B cell (primary cell): ENCODE measurements at regions not wholly inside any gene's neighbourhood (a gene's known extent, or its start where the extent isn't known, plus 50 kb on each side); places are given as distances from the start of the nearest gene placed in this dataset.

ENCODE experiments used
- ATAC-seq: fragments of 200-7000 bp; cut with Tn5 transposase; one replicate; pipeline ENCODE4 v1.10.0; 2021; ENCODE audit warnings: low read depth, mild to moderate bottlenecking, moderate number of reproducible peaks, moderate library complexity
- CTCF ChIA-PET: fragments of 350-600 bp; sonication (Branson Sonifier 250); formaldehyde crosslinking; loops from one replicate; lab custom pipeline; 2021; ENCODE audit warnings: antibody characterized with exemption, inconsistent platforms; lab: Charles Lee
- POLR2A ChIA-PET: fragments of 350-600 bp; sonication (Branson Sonifier 250); formaldehyde crosslinking; loops from one replicate; lab custom pipeline; 2021; ENCODE audit warnings: antibody characterized with exemption; lab: Charles Lee
- DNase-seq: peaks from one replicate; pipeline ENCODE4 v3.0.0; 2013
- H2AFZ ChIP-seq: 2 replicates; pipeline ENCODE4 v1.6.1; 2012; ENCODE audit warnings: mild to moderate bottlenecking, low read depth, low read length; ENCODE audit not compliant: insufficient read depth, poor library complexity, severe bottlenecking
- H3K27ac ChIP-seq, 2 donors: 1 replicate in 1 of 2; 2 replicates in 1 of 2; pipeline ENCODE4 v1.5.1; 2012 to 2013; ENCODE audit warnings: low read length in 2 of 2, mild to moderate bottlenecking in 2 of 2, moderate library complexity in 1 of 2
- H3K27me3 ChIP-seq, 4 experiments: fragments of 200-600 bp in 1 of 4; sonication (generic) in 1 of 4; replicated peaks in 1 of 4; 1 replicate in 2 of 4; 2 replicates in 2 of 4; pipeline versions ENCODE4 v1.6.1 to v1.7.0; 2013 to 2016; ENCODE audit warnings: low read length in 3 of 4, mild to moderate bottlenecking in 2 of 4, mixed read lengths in 1 of 4, moderate library complexity in 1 of 4; ENCODE audit not compliant: insufficient read depth in 4 of 4, control insufficient read depth in 3 of 4; ENCODE audit errors: control extremely low read depth in 1 of 4
- H3K36me3 ChIP-seq, 2 experiments: replicated peaks in 1 of 2; 1 replicate in 1 of 2; 2 replicates in 1 of 2; pipeline versions ENCODE4 v1.6.1 to v1.7.1; 2013; ENCODE audit warnings: low read length in 1 of 2; ENCODE audit not compliant: insufficient read depth in 2 of 2, control insufficient read depth in 1 of 2; ENCODE audit errors: control extremely low read depth in 1 of 2, extremely low read depth in 1 of 2
- H3K4me1 ChIP-seq, 2 donors: fragments of 200-600 bp in 1 of 2; sonication (generic) in 1 of 2; 1 replicate in 1 of 2; 2 replicates in 1 of 2; pipeline versions ENCODE4 v1.5.1 to v1.6.1; 2013 to 2017; ENCODE audit warnings: low read length in 2 of 2; ENCODE audit not compliant: control insufficient read depth in 2 of 2, insufficient read depth in 2 of 2
- H3K4me2 ChIP-seq: replicated peaks from 2 replicates; pipeline ENCODE3; 2012; ENCODE audit warnings: mild to moderate bottlenecking, low read depth, low read length; ENCODE audit not compliant: poor library complexity, severe bottlenecking
- H3K4me3 ChIP-seq, 5 experiments: fragments of 200-600 bp in 1 of 5; sonication (generic) in 1 of 5; 1 replicate in 3 of 5; 2 replicates in 2 of 5; pipeline versions ENCODE4 v1.5.1 to v1.7.0; 2011 to 2016; ENCODE audit warnings: low read length in 4 of 5, mild to moderate bottlenecking in 4 of 5, low read depth in 2 of 5, control low read depth in 1 of 5, moderate library complexity in 1 of 5; ENCODE audit not compliant: insufficient read depth in 1 of 5; ENCODE audit errors: control extremely low read depth in 1 of 5, extremely low read depth in 1 of 5
- H3K79me2 ChIP-seq: fragments of 200-600 bp; sonication (generic); one replicate; pipeline ENCODE4 v1.6.0; 2016; ENCODE audit warnings: low read length; ENCODE audit not compliant: control insufficient read depth, insufficient read depth
- H3K9ac ChIP-seq: fragments of 200-600 bp; sonication (generic); 2 replicates; pipeline ENCODE4 v1.6.1; 2017; ENCODE audit warnings: mild to moderate bottlenecking, low read length, moderate library complexity
- H3K9me3 ChIP-seq, 3 donors: one replicate each; pipeline versions ENCODE4 v1.6.1 to v1.7.1; 2013; ENCODE audit warnings: low read length in 2 of 3; ENCODE audit not compliant: control insufficient read depth in 2 of 3, insufficient read depth in 1 of 3; ENCODE audit errors: control extremely low read depth in 1 of 3
- H4K20me1 ChIP-seq: 2 replicates; pipeline ENCODE4 v1.6.0; 2012; ENCODE audit warnings: mild to moderate bottlenecking, low read length; ENCODE audit not compliant: insufficient read depth, control insufficient read depth, poor library complexity, severe bottlenecking
- H3K27ac Mint-ChIP-seq: one replicate; pipeline ENCODE4 v1.8.0; 2021; ENCODE audit warnings: mixed read lengths
- H3K27me3 Mint-ChIP-seq: one replicate; pipeline ENCODE4 v1.8.0; 2021; ENCODE audit warnings: mixed read lengths
- H3K4me1 Mint-ChIP-seq: one replicate; pipeline ENCODE4 v1.8.0; 2021; ENCODE audit warnings: mixed read lengths
- H3K4me3 Mint-ChIP-seq: one replicate; pipeline ENCODE4 v1.8.0; 2021; ENCODE audit warnings: mixed read lengths
- H3K9me3 Mint-ChIP-seq: one replicate; pipeline ENCODE4 v1.8.0; 2022; ENCODE audit warnings: mixed read lengths; ENCODE audit not compliant: insufficient read depth
- EZH2 ChIP-seq: IDR thresholded peaks from 2 replicates; pipeline ENCODE4 v1.6.1; 2012; ENCODE audit warnings: borderline replicate concordance, low read depth, mild to moderate bottlenecking, moderate library complexity, low read length; ENCODE audit not compliant: insufficient read depth, poor library complexity, severe bottlenecking
- WGBS: methylation state at CpG from one replicate; pipeline ENCODE4 v1.1.5; 2013; ENCODE audit warnings: missing lambda C conversion rate; ENCODE audit not compliant: insufficient coverage; 5-methylcytosine and 5-hydroxymethylcytosine counted together
- intact Hi-C: fragments of 100-400 bp; cut with micrococcal nuclease; formaldehyde crosslinking; loops from one replicate; pipeline ENCODE4 v1.10.0; 2022
- TF ChIP-seq, protein P1 (sequence below): fragments of 200-600 bp; IDR thresholded peaks from one replicate; pipeline ENCODE4 v1.8.0; 2022; ENCODE audit warnings: antibody characterized with exemption, mild to moderate bottlenecking

DNA sequence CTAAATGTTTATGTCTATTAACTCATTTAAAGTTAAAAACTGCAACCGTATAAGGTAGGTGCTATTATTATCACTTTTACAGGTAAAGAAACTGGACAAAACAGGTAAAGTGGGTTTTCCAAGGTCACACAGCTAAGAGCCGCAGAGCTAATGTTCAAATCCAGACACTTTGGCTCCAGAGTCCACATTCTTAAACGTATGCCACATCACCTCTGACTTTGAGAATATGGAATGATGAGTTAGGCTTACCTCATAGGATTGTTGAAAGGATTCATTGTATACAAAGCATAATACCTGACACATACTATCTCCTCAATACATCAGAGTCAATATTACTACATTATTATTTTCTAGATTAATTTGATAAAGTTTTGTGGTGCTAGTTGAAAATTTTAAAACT is 240.9 kb upstream of the STT3B start:
- Histone ChIP-seq H3K9ac (no peak overlapping the region), H3K9me3 (no peaks in the 10 kb centered on the region), H3K4me2 (no peak overlapping the region), H3K4me3 (no peak overlapping the region), H3K79me2 (no peaks in the 10 kb centered on the region), H2AFZ (no peak overlapping the region), H3K36me3 (no peaks in the 10 kb centered on the region), H3K4me1 (no peaks in the 10 kb centered on the region), H3K27ac (no peak overlapping the region), H4K20me1 (no peaks in the 10 kb centered on the region), H3K27me3 (peaks cover 0 to 3% (median 0%) of the 10 kb centered on the region in 4 experiments)
- no peaks in the 10 kb centered on the region for H3K9me3 Mint-ChIP-seq
- POLR2A ChIA-PET: no interaction called here
- peaks cover 8% of the 10 kb centered on the region for H3K27me3 Mint-ChIP-seq
- CTCF ChIA-PET: no interaction called here
- H3K4me1 Mint-ChIP-seq: no peaks in the 10 kb centered on the region
- TF ChIP-seq EZH2: no peak
- TF ChIP-seq, protein P1, sequence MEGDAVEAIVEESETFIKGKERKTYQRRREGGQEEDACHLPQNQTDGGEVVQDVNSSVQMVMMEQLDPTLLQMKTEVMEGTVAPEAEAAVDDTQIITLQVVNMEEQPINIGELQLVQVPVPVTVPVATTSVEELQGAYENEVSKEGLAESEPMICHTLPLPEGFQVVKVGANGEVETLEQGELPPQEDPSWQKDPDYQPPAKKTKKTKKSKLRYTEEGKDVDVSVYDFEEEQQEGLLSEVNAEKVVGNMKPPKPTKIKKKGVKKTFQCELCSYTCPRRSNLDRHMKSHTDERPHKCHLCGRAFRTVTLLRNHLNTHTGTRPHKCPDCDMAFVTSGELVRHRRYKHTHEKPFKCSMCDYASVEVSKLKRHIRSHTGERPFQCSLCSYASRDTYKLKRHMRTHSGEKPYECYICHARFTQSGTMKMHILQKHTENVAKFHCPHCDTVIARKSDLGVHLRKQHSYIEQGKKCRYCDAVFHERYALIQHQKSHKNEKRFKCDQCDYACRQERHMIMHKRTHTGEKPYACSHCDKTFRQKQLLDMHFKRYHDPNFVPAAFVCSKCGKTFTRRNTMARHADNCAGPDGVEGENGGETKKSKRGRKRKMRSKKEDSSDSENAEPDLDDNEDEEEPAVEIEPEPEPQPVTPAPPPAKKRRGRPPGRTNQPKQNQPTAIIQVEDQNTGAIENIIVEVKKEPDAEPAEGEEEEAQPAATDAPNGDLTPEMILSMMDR: no peak
- intact Hi-C loops: no loop called here
- H3K4me3 Mint-ChIP-seq: no peak overlapping the region
- no CpG with 5 or more reads among the region's 3 CpGs for WGBS
- DNase-seq: no peak
- H3K27ac Mint-ChIP-seq: no peak overlapping the region
- ATAC-seq: no peak

DNA sequence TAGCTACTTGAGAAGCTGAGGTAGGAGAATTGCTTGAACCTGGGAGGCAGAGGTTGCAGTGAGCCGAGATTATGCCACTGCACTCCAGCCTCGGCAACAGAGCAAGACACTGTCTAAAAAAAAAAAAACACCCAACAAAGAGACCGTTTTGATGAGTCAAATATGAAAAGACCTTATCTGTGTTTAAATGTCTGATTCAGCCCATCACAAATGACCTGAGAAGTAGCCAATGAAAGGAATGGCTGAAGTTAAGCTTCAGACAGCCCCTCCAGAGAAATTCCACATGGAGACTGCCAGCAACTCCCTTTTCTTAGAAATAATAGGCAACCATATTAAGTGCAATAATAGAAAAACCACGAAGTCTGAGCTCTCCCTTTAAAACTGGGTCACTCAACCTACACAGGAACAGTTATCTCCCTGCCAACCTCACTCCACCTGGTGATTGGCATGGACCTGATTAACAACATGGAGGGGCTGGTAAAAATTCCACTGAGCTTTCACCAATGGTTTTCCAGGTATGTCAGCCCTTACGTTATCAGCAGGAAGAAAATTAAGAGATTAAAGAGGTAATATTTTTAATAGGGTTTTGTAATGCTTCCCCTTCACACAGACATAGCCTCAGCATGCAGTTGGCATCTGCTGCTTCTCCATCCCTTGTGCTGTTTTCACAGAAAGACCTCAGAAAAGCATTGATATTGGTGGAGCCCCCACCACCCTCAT is 238.1 kb upstream of the STT3B start:
- H3K27me3 Mint-ChIP-seq: peaks cover 15% of the 10 kb centered on the region
- H4K20me1 ChIP-seq: no peaks in the 10 kb centered on the region
- ChIA-PET CTCF (no interaction called here), POLR2A (no interaction called here)
- no peak overlapping the region for H2AFZ ChIP-seq
- H3K27ac ChIP-seq: no peak overlapping the region
- H3K9ac ChIP-seq: no peak overlapping the region
- ATAC-seq: no peak
- H3K4me3 Mint-ChIP-seq: no peak overlapping the region
- H3K27ac Mint-ChIP-seq: no peak overlapping the region
- H3K36me3 ChIP-seq: no peaks in the 10 kb centered on the region
- no peaks in the 10 kb centered on the region for H3K9me3 Mint-ChIP-seq
- no peak overlapping the region for H3K4me2 ChIP-seq
- no peaks in the 10 kb centered on the region for H3K4me1 Mint-ChIP-seq
- no CpG with 5 or more reads among the region's 5 CpGs for WGBS
- intact Hi-C loops: no loop called here
- peaks cover 0 to 3% (median 0%) of the 10 kb centered on the region in 3 donors for H3K9me3 ChIP-seq
- H3K79me2 ChIP-seq: no peaks in the 10 kb centered on the region
- TF ChIP-seq, protein P1: no peak
- no peak for TF ChIP-seq EZH2
- no peak for DNase-seq
- no peaks in the 10 kb centered on the region for H3K4me1 ChIP-seq
- H3K4me3 ChIP-seq: no peak overlapping the region
- peaks cover 0 to 3% (median 0%) of the 10 kb centered on the region in 4 experiments for H3K27me3 ChIP-seq
